Natural killer cell (primary cell): ENCODE measurements at regions not wholly inside any gene's neighbourhood (a gene's known extent, or its start where the extent isn't known, plus 50 kb on each side); places are given as distances from the start of the nearest gene placed in this dataset.

Experiments used
- ATAC-seq, 3 donors: fragments of 150-1000 bp in 2 of 3; fragments of 200-7000 bp in 1 of 3; cut with Tn5 transposase; 1 replicate in 1 of 3; 2 replicates in 2 of 3; pipeline ENCODE4 v1.10.0; 2021; ENCODE audit warnings: mild to moderate bottlenecking in 2 of 3, moderate library complexity in 2 of 3
- DNase-seq, 2 donors: peaks; one replicate each; pipeline versions ENCODE4 v3.0.0 to v3.0.0-alpha.2; 2013 to 2021; ENCODE audit warnings: mixed read lengths in 1 of 2
- H3K27ac ChIP-seq: one replicate; pipeline ENCODE4 v1.5.1; 2013; ENCODE audit warnings: mild to moderate bottlenecking, low read length
- H3K27me3 ChIP-seq: one replicate; pipeline ENCODE4 v1.6.1; 2013; ENCODE audit warnings: low read length; ENCODE audit not compliant: control insufficient read depth, insufficient read depth
- H3K36me3 ChIP-seq: one replicate; pipeline ENCODE4 v1.6.1; 2013; ENCODE audit warnings: low read length; ENCODE audit not compliant: control insufficient read depth, insufficient read depth
- H3K4me1 ChIP-seq: one replicate; pipeline ENCODE4 v1.6.1; 2013; ENCODE audit warnings: low read length; ENCODE audit not compliant: control insufficient read depth, insufficient read depth
- H3K4me3 ChIP-seq: one replicate; pipeline ENCODE4 v1.5.1; 2013; ENCODE audit warnings: low read length
- H3K9me3 ChIP-seq: one replicate; pipeline ENCODE4 v1.6.1; 2013; ENCODE audit warnings: low read length; ENCODE audit not compliant: control insufficient read depth, insufficient read depth
- H3K27ac Mint-ChIP-seq, 2 donors: one replicate each; pipeline ENCODE4 v1.8.0; 2022; ENCODE audit warnings: mild to moderate bottlenecking in 2 of 2, mixed read lengths in 2 of 2, moderate library complexity in 1 of 2
- H3K27me3 Mint-ChIP-seq, 2 donors: one replicate each; pipeline ENCODE4 v1.8.0; 2022; ENCODE audit warnings: low read depth in 2 of 2, mixed read lengths in 2 of 2
- H3K36me3 Mint-ChIP-seq: one replicate; pipeline ENCODE4 v1.8.0; 2022; ENCODE audit warnings: mixed read lengths
- H3K4me1 Mint-ChIP-seq, 2 donors: one replicate each; pipeline ENCODE4 v1.8.0; 2022; ENCODE audit warnings: mixed read lengths in 2 of 2
- H3K4me3 Mint-ChIP-seq: one replicate; pipeline ENCODE4 v1.8.0; 2022; ENCODE audit warnings: mild to moderate bottlenecking, moderate library complexity, mixed read lengths
- H3K9me3 Mint-ChIP-seq, 2 donors: one replicate each; pipeline ENCODE4 v1.8.0; 2022; ENCODE audit warnings: mixed read lengths in 2 of 2
- WGBS: methylation state at CpG from one replicate; pipeline ENCODE4 v1.1.7; 2013; ENCODE audit warnings: missing lambda C conversion rate; ENCODE audit not compliant: insufficient coverage; 5-methylcytosine and 5-hydroxymethylcytosine counted together
- intact Hi-C: fragments of 100-400 bp; cut with micrococcal nuclease; formaldehyde crosslinking; loops from one replicate; pipeline ENCODE4 v1.14.2; 2022
- TF ChIP-seq, protein P1 (sequence below): fragments of 200-600 bp; IDR thresholded peaks from one replicate; pipeline ENCODE4 v1.8.0; 2022; ENCODE audit warnings: antibody characterized with exemption

DNA sequence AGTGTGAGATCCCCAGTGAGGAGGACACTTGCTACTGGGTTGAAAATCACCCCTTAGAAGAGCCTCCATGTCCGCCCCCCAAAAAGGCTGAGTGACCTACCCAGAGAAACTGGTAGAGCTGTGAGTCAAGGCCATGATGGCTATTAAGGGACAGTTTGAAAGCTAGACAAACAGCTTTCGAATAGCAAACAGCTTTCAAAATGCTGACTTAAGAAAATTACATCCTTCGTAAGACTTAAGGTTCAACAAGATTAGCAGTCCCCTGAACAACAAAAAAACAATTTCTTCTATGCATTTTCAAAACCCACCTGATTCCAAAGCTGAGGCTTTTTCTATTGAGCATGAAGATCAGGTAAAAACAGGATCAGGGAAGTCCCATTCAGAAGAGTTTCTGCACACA is 269.7 kb upstream of the SOX2 start:
- Mint-ChIP-seq H3K4me3 (no peak overlapping the region), H3K27ac (no peak overlapping the region), H3K36me3 (no peaks in the 10 kb centered on the region), H3K9me3 (peaks cover 4 to 8% of the 10 kb centered on the region in 2 donors), H3K27me3 (no peaks in the 10 kb centered on the region), H3K4me1 (no peaks in the 10 kb centered on the region)
- WGBS: 92% methylated on average over 3 of the region's 3 CpGs
- Histone ChIP-seq H3K4me1 (no peaks in the 10 kb centered on the region), H3K4me3 (no peak overlapping the region), H3K27ac (no peak overlapping the region), H3K36me3 (no peaks in the 10 kb centered on the region), H3K9me3 (no peaks in the 10 kb centered on the region), H3K27me3 (no peaks in the 10 kb centered on the region)
- no peak for ATAC-seq
- TF ChIP-seq, protein P1, sequence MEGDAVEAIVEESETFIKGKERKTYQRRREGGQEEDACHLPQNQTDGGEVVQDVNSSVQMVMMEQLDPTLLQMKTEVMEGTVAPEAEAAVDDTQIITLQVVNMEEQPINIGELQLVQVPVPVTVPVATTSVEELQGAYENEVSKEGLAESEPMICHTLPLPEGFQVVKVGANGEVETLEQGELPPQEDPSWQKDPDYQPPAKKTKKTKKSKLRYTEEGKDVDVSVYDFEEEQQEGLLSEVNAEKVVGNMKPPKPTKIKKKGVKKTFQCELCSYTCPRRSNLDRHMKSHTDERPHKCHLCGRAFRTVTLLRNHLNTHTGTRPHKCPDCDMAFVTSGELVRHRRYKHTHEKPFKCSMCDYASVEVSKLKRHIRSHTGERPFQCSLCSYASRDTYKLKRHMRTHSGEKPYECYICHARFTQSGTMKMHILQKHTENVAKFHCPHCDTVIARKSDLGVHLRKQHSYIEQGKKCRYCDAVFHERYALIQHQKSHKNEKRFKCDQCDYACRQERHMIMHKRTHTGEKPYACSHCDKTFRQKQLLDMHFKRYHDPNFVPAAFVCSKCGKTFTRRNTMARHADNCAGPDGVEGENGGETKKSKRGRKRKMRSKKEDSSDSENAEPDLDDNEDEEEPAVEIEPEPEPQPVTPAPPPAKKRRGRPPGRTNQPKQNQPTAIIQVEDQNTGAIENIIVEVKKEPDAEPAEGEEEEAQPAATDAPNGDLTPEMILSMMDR: no peak
- no peak for DNase-seq
- intact Hi-C loops: no loop called here

DNA sequence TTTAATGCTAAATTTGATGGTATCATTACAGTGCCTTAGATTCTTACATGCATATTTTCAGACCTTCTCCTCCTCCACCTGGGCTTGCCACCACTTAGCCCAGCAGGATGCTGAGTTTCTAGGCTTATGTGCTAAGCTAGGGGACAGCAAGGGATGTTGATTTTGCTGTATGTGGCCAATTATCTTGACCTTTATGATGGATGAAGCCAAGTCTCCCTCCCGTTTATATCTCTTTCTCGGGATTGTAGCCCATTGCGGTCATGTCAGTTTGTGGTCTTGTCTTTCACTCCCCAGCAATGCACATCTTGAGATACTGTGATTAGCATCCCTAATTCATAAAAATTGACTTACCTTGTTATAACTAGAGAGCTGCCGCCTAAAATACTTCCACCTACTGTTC is 278.7 kb upstream of the SOX2 start:
- no peaks in the 10 kb centered on the region for H3K4me1 Mint-ChIP-seq
- H3K36me3 Mint-ChIP-seq: peaks cover 9% of the 10 kb centered on the region
- no peak overlapping the region for H3K27ac Mint-ChIP-seq
- Histone ChIP-seq H3K27me3 (no peaks in the 10 kb centered on the region), H3K4me3 (no peak overlapping the region), H3K27ac (no peak overlapping the region), H3K9me3 (peaks cover 3% of the 10 kb centered on the region), H3K4me1 (no peaks in the 10 kb centered on the region), H3K36me3 (no peaks in the 10 kb centered on the region)
- TF ChIP-seq, protein P1: no peak
- H3K27me3 Mint-ChIP-seq: no peaks in the 10 kb centered on the region
- H3K9me3 Mint-ChIP-seq: peaks cover 17 to 21% of the 10 kb centered on the region in 2 donors
- WGBS: 96% methylated on average over 3 of the region's 4 CpGs
- intact Hi-C loops: no loop called here
- no peak for DNase-seq
- no peak overlapping the region for H3K4me3 Mint-ChIP-seq
- ATAC-seq: no peak

DNA sequence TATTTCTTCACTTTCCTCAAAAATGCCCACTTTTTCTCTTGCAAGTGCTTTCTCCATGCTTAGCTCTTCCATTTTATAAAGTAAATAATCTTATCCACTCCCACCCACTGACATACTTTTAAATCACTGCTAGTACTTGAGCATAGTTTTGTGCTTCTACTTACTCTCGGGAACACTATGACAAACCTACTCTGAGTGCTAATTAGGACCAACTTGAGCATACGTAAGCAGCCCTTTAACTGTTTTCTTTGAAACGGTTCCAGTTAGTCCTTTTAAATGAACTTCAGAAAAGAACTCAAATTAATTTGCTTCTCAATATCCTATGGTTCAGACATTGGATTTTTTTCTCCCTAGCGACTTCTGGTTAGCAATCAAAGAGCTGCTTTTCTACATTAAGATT is 280.0 kb upstream of the SOX2 start:
- H3K9me3 Mint-ChIP-seq: peaks cover 20 to 21% of the 10 kb centered on the region in 2 donors

DNA sequence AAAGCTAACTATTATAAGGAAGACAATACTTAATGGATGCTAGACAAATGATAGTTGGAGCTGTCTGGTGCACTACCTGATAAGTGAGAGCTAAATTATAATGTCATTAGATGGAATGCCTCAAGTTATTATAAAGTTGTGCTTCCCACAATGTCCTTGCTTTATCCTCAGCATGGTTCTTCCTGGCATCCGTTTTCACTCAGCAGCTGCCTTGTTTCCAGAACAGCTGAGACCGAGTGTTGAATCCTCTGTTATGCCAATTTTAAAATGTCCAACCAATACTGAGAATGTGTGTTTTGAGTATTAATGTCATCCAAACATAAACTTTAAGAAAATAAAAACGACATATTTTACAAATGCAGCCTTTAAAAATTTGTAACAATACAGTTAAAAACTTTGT is 286.7 kb upstream of the SOX2 start:
- Histone ChIP-seq H3K4me1 (no peaks in the 10 kb centered on the region), H3K27ac (no peak overlapping the region), H3K27me3 (no peaks in the 10 kb centered on the region), H3K36me3 (no peaks in the 10 kb centered on the region), H3K9me3 (peaks cover 3% of the 10 kb centered on the region), H3K4me3 (no peak overlapping the region)
- TF ChIP-seq, protein P1: no peak
- Mint-ChIP-seq H3K36me3 (peaks cover 9% of the 10 kb centered on the region), H3K27me3 (no peaks in the 10 kb centered on the region), H3K27ac (no peak overlapping the region), H3K9me3 (peaks cover 13 to 22% of the 10 kb centered on the region in 2 donors), H3K4me3 (no peak overlapping the region), H3K4me1 (no peaks in the 10 kb centered on the region)
- intact Hi-C loops: no loop called here
- DNase-seq (no peak), ATAC-seq (no peak)
- WGBS: 100% methylated on average over 1 of the region's 3 CpGs

More for the DNA sequence above, 280.0 kb upstream of the SOX2 start:
- TF ChIP-seq, protein P1: no peak
- Mint-ChIP-seq H3K36me3 (peaks cover 9% of the 10 kb centered on the region), H3K4me3 (no peak overlapping the region), H3K4me1 (no peaks in the 10 kb centered on the region), H3K27ac (no peak overlapping the region), H3K27me3 (no peaks in the 10 kb centered on the region)
- 83% methylated on average over 4 of the region's 4 CpGs for WGBS
- Histone ChIP-seq H3K27ac (no peak overlapping the region), H3K36me3 (no peaks in the 10 kb centered on the region), H3K4me1 (no peaks in the 10 kb centered on the region), H3K4me3 (no peak overlapping the region), H3K9me3 (peaks cover 3% of the 10 kb centered on the region), H3K27me3 (no peaks in the 10 kb centered on the region)
- intact Hi-C loops: no loop called here
- ATAC-seq (no peak), DNase-seq (no peak)
